ENCODE measurements at regions not wholly inside any gene's neighbourhood (a gene's known extent, or its start where the extent isn't known, plus 50 kb on each side); places are given as distances from the start of the nearest gene placed in this dataset.

- TF ChIP-seq, protein P1, sequence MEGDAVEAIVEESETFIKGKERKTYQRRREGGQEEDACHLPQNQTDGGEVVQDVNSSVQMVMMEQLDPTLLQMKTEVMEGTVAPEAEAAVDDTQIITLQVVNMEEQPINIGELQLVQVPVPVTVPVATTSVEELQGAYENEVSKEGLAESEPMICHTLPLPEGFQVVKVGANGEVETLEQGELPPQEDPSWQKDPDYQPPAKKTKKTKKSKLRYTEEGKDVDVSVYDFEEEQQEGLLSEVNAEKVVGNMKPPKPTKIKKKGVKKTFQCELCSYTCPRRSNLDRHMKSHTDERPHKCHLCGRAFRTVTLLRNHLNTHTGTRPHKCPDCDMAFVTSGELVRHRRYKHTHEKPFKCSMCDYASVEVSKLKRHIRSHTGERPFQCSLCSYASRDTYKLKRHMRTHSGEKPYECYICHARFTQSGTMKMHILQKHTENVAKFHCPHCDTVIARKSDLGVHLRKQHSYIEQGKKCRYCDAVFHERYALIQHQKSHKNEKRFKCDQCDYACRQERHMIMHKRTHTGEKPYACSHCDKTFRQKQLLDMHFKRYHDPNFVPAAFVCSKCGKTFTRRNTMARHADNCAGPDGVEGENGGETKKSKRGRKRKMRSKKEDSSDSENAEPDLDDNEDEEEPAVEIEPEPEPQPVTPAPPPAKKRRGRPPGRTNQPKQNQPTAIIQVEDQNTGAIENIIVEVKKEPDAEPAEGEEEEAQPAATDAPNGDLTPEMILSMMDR (tag by site-specific recombination; IDR thresholded peaks at IDR 0.05), result peak; percentile 12; the same call in 1 of the 2 replicates
- TF ChIP-seq TCF7L2 (IDR thresholded peaks at IDR 0.05; ENCODE audit: borderline replicate concordance, low read depth, low read length), result no peak
- no peak for TF ChIP-seq ZNF416 (tag by site-specific recombination; IDR thresholded peaks at IDR 0.05)
- TF ChIP-seq ZNF335 (tag by site-specific recombination; conservative IDR thresholded peaks at IDR 0.05), result no peak
- no peak for TF ChIP-seq ZNF121 (tag by site-specific recombination; IDR thresholded peaks at IDR 0.05)
- TF ChIP-seq ZNF629 (tag by site-specific recombination; IDR thresholded peaks at IDR 0.05), result no peak
- TF ChIP-seq KLF16 (tag by site-specific recombination; IDR thresholded peaks at IDR 0.05), result no peak
These were observed 208.9 kb upstream of the SLC30A5 start for GRCh38 chr5:68884883-68885282.
